OCI-LY7 (cell line): ENCODE measurements at regions not wholly inside any gene's neighbourhood (a gene's known extent, or its start where the extent isn't known, plus 50 kb on each side); places are given as distances from the start of the nearest gene placed in this dataset.

Experiments used
- EZH2phosphoT487 ChIP-seq: fragments of 200-600 bp; sonication (generic); IDR thresholded peaks from 2 replicates; pipeline ENCODE4 v1.6.1; 2018; ENCODE audit warnings: low read depth, borderline replicate concordance, mild to moderate bottlenecking, mixed run types, antibody characterized with exemption, low read length, moderate library complexity, mixed read lengths
- TF ChIP-seq, protein P1 (sequence below): fragments of 200-600 bp; sonication (generic); conservative IDR thresholded peaks from 2 replicates; pipeline ENCODE4 v1.5.1; 2014; ENCODE audit warnings: mild to moderate bottlenecking, antibody characterized with exemption, low read length, moderate library complexity, mixed read lengths

DNA sequence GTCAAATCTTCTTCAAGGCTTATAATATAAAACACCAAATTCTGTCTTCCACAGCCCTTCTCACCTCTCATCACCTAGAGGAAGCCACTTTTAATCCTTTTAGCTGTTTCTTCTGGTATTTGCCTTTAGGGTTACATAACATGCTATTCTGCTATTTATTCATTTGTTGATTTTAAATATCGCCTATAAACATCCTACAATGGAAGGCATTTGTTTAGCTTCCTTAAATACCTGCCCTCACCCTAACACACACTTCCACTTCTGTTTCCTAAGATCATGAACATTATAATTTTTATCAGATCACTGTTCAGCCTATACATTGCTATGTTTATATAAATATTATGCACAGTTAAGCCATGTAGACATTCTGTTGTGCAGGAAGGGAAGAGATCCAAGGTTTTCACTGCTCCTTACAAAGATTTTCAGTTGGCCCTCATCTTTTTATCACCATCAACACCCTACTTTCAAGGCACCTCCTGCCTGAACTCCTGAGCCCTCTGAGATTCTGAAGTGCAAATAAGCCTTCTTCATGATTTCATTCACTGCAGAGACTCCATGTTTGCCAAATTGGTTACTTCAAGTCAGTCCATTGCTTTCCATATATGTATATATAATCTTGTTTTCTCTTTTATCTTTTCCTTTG lies 356.9 kb upstream of the ACTBL2 start:
- TF ChIP-seq, protein P1, sequence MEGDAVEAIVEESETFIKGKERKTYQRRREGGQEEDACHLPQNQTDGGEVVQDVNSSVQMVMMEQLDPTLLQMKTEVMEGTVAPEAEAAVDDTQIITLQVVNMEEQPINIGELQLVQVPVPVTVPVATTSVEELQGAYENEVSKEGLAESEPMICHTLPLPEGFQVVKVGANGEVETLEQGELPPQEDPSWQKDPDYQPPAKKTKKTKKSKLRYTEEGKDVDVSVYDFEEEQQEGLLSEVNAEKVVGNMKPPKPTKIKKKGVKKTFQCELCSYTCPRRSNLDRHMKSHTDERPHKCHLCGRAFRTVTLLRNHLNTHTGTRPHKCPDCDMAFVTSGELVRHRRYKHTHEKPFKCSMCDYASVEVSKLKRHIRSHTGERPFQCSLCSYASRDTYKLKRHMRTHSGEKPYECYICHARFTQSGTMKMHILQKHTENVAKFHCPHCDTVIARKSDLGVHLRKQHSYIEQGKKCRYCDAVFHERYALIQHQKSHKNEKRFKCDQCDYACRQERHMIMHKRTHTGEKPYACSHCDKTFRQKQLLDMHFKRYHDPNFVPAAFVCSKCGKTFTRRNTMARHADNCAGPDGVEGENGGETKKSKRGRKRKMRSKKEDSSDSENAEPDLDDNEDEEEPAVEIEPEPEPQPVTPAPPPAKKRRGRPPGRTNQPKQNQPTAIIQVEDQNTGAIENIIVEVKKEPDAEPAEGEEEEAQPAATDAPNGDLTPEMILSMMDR: no peak
- TF ChIP-seq EZH2phosphoT487: no peak
